ENCODE measurements at regions not wholly inside any gene's neighbourhood (a gene's known extent, or its start where the extent isn't known, plus 50 kb on each side); places are given as distances from the start of the nearest gene placed in this dataset.
"Not testable (repeated sequence)": the region's sequence is repeated elsewhere in the genome, so short reads cannot be mapped to it uniquely, and the experiment has no call there.

- DNase-seq, result no peak
Measured at GRCh38 chrX:1006156-1006730, 206.2 kb downstream of the CRLF2 start.

- no peak for DNase-seq
Measured at GRCh38 chrX:1002611-1003010, 209.8 kb downstream of the CRLF2 start.

- DNase-seq, result no peak
Measured at GRCh38 chrX:997631-998137, 214.8 kb downstream of the CRLF2 start.

- DNase-seq, result no peak
Measured at GRCh38 chrX:994780-995179, 217.7 kb downstream of the CRLF2 start.

GRCh38 chrX:989959-990510 is 222.4 kb downstream of the CRLF2 start:
- peak; percentile 86 for DNase-seq

GRCh38 chrX:988530-988929 is 223.9 kb downstream of the CRLF2 start:
- not testable (repeated sequence) for DNase-seq

- DNase-seq, result no peak
Measured at GRCh38 chrX:981791-982626, 230.4 kb downstream of the CRLF2 start.

- DNase-seq, result no peak
Measured at GRCh38 chrX:980587-981235, 231.7 kb downstream of the CRLF2 start.

- DNase-seq, result not testable (repeated sequence)
Measured at GRCh38 chrX:979127-979526, 233.3 kb downstream of the CRLF2 start.

GRCh38 chrX:973010-973632 is 239.3 kb downstream of the CRLF2 start:
- DNase-seq, result no peak

- no peak for DNase-seq
Measured at GRCh38 chrX:968148-968965, 244.1 kb downstream of the CRLF2 start.

GRCh38 chrX:966396-967070 is 245.9 kb downstream of the CRLF2 start:
- no peak for DNase-seq

GRCh38 chrX:964831-965416 is 247.5 kb downstream of the CRLF2 start:
- DNase-seq, result no peak

- DNase-seq, result no peak
Measured at GRCh38 chrX:960821-961220, 251.6 kb downstream of the CRLF2 start.

GRCh38 chrX:959595-959994 is 252.9 kb downstream of the CRLF2 start:
- DNase-seq, result no peak

- not testable (repeated sequence) for DNase-seq
Measured at GRCh38 chrX:955168-955781, 257.2 kb downstream of the CRLF2 start.

GRCh38 chrX:953879-954482 is 258.5 kb downstream of the CRLF2 start:
- no peak for DNase-seq

GRCh38 chrX:952816-953215 is 259.6 kb downstream of the CRLF2 start:
- no peak for DNase-seq

- not testable (repeated sequence) for DNase-seq
Measured at GRCh38 chrX:947262-947661, 265.2 kb downstream of the CRLF2 start.

GRCh38 chrX:943035-943434 is 269.4 kb downstream of the CRLF2 start:
- DNase-seq, result no peak

All from activated CD4-positive, alpha-beta T cell treated with anti-CD3 and anti-CD28 coated beads, Interleukin-2, amount 50 U/mL, for 16 hours (primary cell).